ENCODE measurements at regions not wholly inside any gene's neighbourhood (a gene's known extent, or its start where the extent isn't known, plus 50 kb on each side); places are given as distances from the start of the nearest gene placed in this dataset.

DNA sequence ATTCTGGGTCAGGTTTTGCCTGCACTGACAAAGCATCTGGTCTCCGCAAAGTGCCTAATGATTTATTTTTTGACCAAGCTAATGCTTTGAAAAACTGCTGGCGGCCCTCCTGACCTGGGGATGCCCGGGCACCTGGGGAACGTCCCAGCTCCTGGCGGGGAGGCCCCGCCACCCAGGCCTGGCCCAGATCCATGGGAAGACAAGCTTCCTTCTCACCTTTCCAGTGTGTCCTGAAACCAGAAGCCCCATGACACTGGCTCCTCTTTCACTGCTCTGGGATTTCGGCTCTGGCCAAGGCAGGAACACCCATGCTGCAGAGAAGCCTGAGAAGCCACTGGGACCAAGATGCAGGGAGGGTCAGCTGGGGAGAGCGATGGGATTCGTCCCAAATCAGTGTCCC, 144.1 kb downstream of the SEC61B start:
- TF ChIP-seq, protein P1, sequence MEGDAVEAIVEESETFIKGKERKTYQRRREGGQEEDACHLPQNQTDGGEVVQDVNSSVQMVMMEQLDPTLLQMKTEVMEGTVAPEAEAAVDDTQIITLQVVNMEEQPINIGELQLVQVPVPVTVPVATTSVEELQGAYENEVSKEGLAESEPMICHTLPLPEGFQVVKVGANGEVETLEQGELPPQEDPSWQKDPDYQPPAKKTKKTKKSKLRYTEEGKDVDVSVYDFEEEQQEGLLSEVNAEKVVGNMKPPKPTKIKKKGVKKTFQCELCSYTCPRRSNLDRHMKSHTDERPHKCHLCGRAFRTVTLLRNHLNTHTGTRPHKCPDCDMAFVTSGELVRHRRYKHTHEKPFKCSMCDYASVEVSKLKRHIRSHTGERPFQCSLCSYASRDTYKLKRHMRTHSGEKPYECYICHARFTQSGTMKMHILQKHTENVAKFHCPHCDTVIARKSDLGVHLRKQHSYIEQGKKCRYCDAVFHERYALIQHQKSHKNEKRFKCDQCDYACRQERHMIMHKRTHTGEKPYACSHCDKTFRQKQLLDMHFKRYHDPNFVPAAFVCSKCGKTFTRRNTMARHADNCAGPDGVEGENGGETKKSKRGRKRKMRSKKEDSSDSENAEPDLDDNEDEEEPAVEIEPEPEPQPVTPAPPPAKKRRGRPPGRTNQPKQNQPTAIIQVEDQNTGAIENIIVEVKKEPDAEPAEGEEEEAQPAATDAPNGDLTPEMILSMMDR (IDR thresholded peaks at IDR 0.05), result no peak
- DNase-seq, result no peak
- Mint-ChIP-seq H3K36me3 (ENCODE audit: low read depth) (no peaks in the 10 kb centered on the region), H3K4me3 (no peak overlapping the region), H3K27me3 (ENCODE audit: low read depth, poor library complexity) (peaks cover 42% of the 10 kb centered on the region), H3K4me1 (peaks cover 35% of the 10 kb centered on the region), H3K9me3 (no peaks in the 10 kb centered on the region), H3K27ac (no peak overlapping the region)

- no peak for DNase-seq
- Mint-ChIP-seq H3K27me3 (ENCODE audit: low read depth, poor library complexity) (peaks cover 39% of the 10 kb centered on the region), H3K36me3 (ENCODE audit: low read depth) (no peaks in the 10 kb centered on the region), H3K4me3 (no peak overlapping the region), H3K9me3 (no peaks in the 10 kb centered on the region), H3K27ac (no peak overlapping the region), H3K4me1 (peaks cover 35% of the 10 kb centered on the region)
- TF ChIP-seq, protein P1 (IDR thresholded peaks at IDR 0.05), result no peak
Measured at GRCh38 chr9:99366621-99367020, 144.5 kb downstream of the SEC61B start.

- peaks cover 26% of the 10 kb centered on the region for H3K4me1 Mint-ChIP-seq
- H3K9me3 Mint-ChIP-seq, result no peaks in the 10 kb centered on the region
- no peaks in the 10 kb centered on the region for H3K36me3 Mint-ChIP-seq (ENCODE audit: low read depth)
- peak overlapping the region; percentile 70 for H3K27ac Mint-ChIP-seq
- H3K4me3 Mint-ChIP-seq, result peak overlapping the region; percentile 52
- peak; percentile 34 for DNase-seq
- H3K27me3 Mint-ChIP-seq (ENCODE audit: low read depth, poor library complexity), result peaks cover 30% of the 10 kb centered on the region
- TF ChIP-seq, protein P1 (IDR thresholded peaks at IDR 0.05), result no peak
Measured at GRCh38 chr9:99368341-99369326, 146.6 kb downstream of the SEC61B start.

GRCh38 chr9:99369327-99369722, 147.2 kb downstream of the SEC61B start:
- Mint-ChIP-seq H3K27ac (peak overlapping the region; percentile 70), H3K4me1 (peaks cover 26% of the 10 kb centered on the region), H3K9me3 (no peaks in the 10 kb centered on the region), H3K4me3 (peak overlapping the region; percentile 52), H3K27me3 (ENCODE audit: low read depth, poor library complexity) (peaks cover 28% of the 10 kb centered on the region), H3K36me3 (ENCODE audit: low read depth) (no peaks in the 10 kb centered on the region)
- TF ChIP-seq, protein P1 (IDR thresholded peaks at IDR 0.05), result no peak
- DNase-seq, result no peak

GRCh38 chr9:99370376-99370775, 148.3 kb downstream of the SEC61B start:
- Mint-ChIP-seq H3K4me1 (peaks cover 26% of the 10 kb centered on the region), H3K27ac (no peak overlapping the region), H3K4me3 (no peak overlapping the region), H3K9me3 (no peaks in the 10 kb centered on the region), H3K27me3 (ENCODE audit: low read depth, poor library complexity) (peaks cover 26% of the 10 kb centered on the region), H3K36me3 (ENCODE audit: low read depth) (no peaks in the 10 kb centered on the region)
- TF ChIP-seq, protein P1 (IDR thresholded peaks at IDR 0.05), result no peak
- DNase-seq, result no peak

All from nephron progenitor cell (in vitro differentiated cells).